Naive B cell (primary cell): ENCODE measurements at regions not wholly inside any gene's neighbourhood (a gene's known extent, or its start where the extent isn't known, plus 50 kb on each side); places are given as distances from the start of the nearest gene placed in this dataset.

Experiments used
- ATAC-seq, 2 donors: fragments of 150-1000 bp; cut with Tn5 transposase; 2 replicates each; pipeline ENCODE4 v1.10.0; 2021; ENCODE audit warnings: low read depth in 2 of 2, mild to moderate bottlenecking in 2 of 2, moderate library complexity in 2 of 2
- DNase-seq: peaks from one replicate; pipeline ENCODE4 v3.0.0; 2022
- H3K27ac Mint-ChIP-seq, 6 donors: one replicate each; pipeline ENCODE4 v1.8.0; 2020 to 2022; ENCODE audit warnings: mild to moderate bottlenecking in 6 of 6, mixed read lengths in 6 of 6, moderate library complexity in 5 of 6, inconsistent platforms in 2 of 6
- H3K27me3 Mint-ChIP-seq, 3 donors: one replicate each; pipeline ENCODE4 v1.8.0; 2021 to 2022; ENCODE audit warnings: mixed read lengths in 3 of 3, mild to moderate bottlenecking in 1 of 3
- H3K36me3 Mint-ChIP-seq, 2 donors: one replicate each; pipeline ENCODE4 v1.8.0; 2020 to 2022; ENCODE audit warnings: mixed read lengths in 2 of 2, inconsistent platforms in 1 of 2, mild to moderate bottlenecking in 1 of 2
- H3K4me1 Mint-ChIP-seq, 3 donors: one replicate each; pipeline ENCODE4 v1.8.0; 2020 to 2022; ENCODE audit warnings: mixed read lengths in 3 of 3, inconsistent platforms in 1 of 3, mild to moderate bottlenecking in 1 of 3, moderate library complexity in 1 of 3
- H3K4me3 Mint-ChIP-seq, 8 donors: one replicate each; pipeline ENCODE4 v1.8.0; 2020 to 2022; ENCODE audit warnings: mild to moderate bottlenecking in 8 of 8, mixed read lengths in 8 of 8, moderate library complexity in 8 of 8, inconsistent platforms in 2 of 8
- H3K9me3 Mint-ChIP-seq, 7 donors: one replicate each; pipeline ENCODE4 v1.8.0; 2020 to 2022; ENCODE audit warnings: mixed read lengths in 7 of 7, mild to moderate bottlenecking in 5 of 7, inconsistent platforms in 2 of 7, moderate library complexity in 1 of 7

DNA sequence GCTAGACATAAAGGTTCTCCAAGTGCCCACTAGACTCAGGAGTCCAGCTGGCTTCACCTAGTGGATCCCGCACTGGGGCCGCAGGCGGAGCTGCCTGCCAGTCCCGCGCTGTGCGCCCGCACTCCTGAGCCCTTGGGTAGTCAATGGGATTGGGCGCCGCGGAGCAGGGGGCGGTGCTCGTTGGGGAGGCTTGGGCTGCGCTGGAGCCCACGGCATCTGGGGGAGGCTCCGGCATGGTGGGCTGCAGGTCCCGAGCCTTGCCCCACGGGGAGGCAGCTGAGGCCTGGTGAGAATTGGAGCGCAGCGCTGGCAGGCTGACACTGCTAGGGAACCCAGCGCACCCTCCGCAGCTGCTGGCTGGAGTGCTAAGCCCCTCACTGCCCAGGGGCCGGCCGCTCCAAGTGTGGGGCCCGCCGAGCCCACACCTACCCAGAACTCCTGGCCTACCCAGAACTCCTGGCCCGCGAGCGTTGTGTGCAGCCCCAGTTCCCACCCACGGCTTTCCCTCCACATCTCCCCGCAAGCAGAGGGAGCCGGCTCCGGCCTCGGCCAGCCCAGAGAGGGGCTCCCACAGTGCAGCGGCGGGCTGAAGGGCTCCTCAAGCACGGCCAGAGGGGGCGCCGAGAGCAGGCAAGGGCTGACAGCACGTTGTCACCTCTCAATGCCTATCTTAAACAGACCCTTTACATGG, 260.7 kb upstream of the DMRT1 start:
- peaks cover 0 to 5% (median 0%) of the 10 kb centered on the region in 7 donors for H3K9me3 Mint-ChIP-seq
- no peak for ATAC-seq

GRCh38 chr9:581673-582497, 259.6 kb upstream of the DMRT1 start:
- H3K9me3 Mint-ChIP-seq, result peaks cover 0 to 5% (median 0%) of the 10 kb centered on the region in 7 donors
- DNase-seq (no peak), ATAC-seq (no peak)
- no peaks in the 10 kb centered on the region for H3K36me3 Mint-ChIP-seq
- peaks cover 10 to 32% (median 22%) of the 10 kb centered on the region in 3 donors for H3K27me3 Mint-ChIP-seq
- H3K4me1 Mint-ChIP-seq, result no peaks in the 10 kb centered on the region
- H3K4me3 Mint-ChIP-seq, result no peak overlapping the region
- peak overlapping the region in 1 of 6 donors; percentile 9 for H3K27ac Mint-ChIP-seq

More for the DNA sequence above, 260.7 kb upstream of the DMRT1 start:
- H3K4me3 Mint-ChIP-seq, result no peak overlapping the region
- peaks cover 10 to 32% (median 22%) of the 10 kb centered on the region in 3 donors for H3K27me3 Mint-ChIP-seq
- H3K27ac Mint-ChIP-seq, result no peak overlapping the region
- no peak for DNase-seq
- no peaks in the 10 kb centered on the region for H3K4me1 Mint-ChIP-seq
- H3K36me3 Mint-ChIP-seq, result no peaks in the 10 kb centered on the region

- ATAC-seq (no peak), DNase-seq (no peak)
- Mint-ChIP-seq H3K9me3 (no peaks in the 10 kb centered on the region), H3K4me3 (no peak overlapping the region), H3K36me3 (no peaks in the 10 kb centered on the region), H3K27ac (no peak overlapping the region), H3K27me3 (peaks cover 10 to 32% (median 22%) of the 10 kb centered on the region in 3 donors), H3K4me1 (no peaks in the 10 kb centered on the region)
Observed at GRCh38 chr9:582775-583174, 258.7 kb upstream of the DMRT1 start.

DNA sequence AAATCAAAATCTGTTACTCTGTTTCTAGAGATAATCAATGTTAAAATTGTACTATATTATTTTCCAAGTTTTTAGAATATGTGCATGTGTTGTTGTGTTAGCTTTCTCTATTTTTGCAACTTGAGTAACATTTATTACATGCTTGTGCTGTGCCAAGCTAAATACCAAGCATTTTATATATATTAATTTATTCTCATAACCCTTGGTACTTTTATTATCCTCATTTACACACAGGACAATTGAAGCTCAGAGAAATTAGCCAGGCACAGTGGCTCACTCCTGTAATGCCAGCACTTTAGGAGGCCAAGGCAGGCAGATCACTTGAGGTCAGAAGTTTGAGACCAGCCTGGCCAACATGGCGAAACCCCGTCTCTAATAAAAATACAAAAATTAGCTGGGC, 254.0 kb upstream of the DMRT1 start:
- Mint-ChIP-seq H3K9me3 (no peaks in the 10 kb centered on the region), H3K36me3 (no peaks in the 10 kb centered on the region), H3K27ac (no peak overlapping the region), H3K4me1 (peaks cover 0 to 7% (median 4%) of the 10 kb centered on the region in 3 donors), H3K4me3 (no peak overlapping the region), H3K27me3 (peaks cover 0 to 17% (median 4%) of the 10 kb centered on the region in 3 donors)
- no peak for DNase-seq
- no peak for ATAC-seq

- Mint-ChIP-seq H3K4me1 (peaks cover 0 to 7% (median 4%) of the 10 kb centered on the region in 3 donors), H3K9me3 (no peaks in the 10 kb centered on the region), H3K36me3 (no peaks in the 10 kb centered on the region), H3K27me3 (peaks cover 6 to 10% (median 7%) of the 10 kb centered on the region in 3 donors), H3K4me3 (no peak overlapping the region), H3K27ac (peak overlapping the region in 1 of 6 donors; percentile 3)
- DNase-seq (no peak), ATAC-seq (no peak)
Observed at GRCh38 chr9:588981-589380, 252.5 kb upstream of the DMRT1 start.

GRCh38 chr9:589723-590122, 251.8 kb upstream of the DMRT1 start:
- Mint-ChIP-seq H3K9me3 (no peaks in the 10 kb centered on the region), H3K36me3 (no peaks in the 10 kb centered on the region), H3K4me3 (no peak overlapping the region), H3K27ac (no peak overlapping the region), H3K4me1 (peaks cover 0 to 7% (median 4%) of the 10 kb centered on the region in 3 donors), H3K27me3 (peaks cover 9 to 10% (median 10%) of the 10 kb centered on the region in 3 donors)
- DNase-seq, result no peak
- no peak for ATAC-seq

- DNase-seq (no peak), ATAC-seq (no peak)
- peaks cover 10 to 14% (median 10%) of the 10 kb centered on the region in 3 donors for H3K27me3 Mint-ChIP-seq
- no peaks in the 10 kb centered on the region for H3K36me3 Mint-ChIP-seq
- H3K9me3 Mint-ChIP-seq, result no peaks in the 10 kb centered on the region
- no peak overlapping the region for H3K27ac Mint-ChIP-seq
- no peak overlapping the region for H3K4me3 Mint-ChIP-seq
- peaks cover 0 to 7% (median 4%) of the 10 kb centered on the region in 3 donors for H3K4me1 Mint-ChIP-seq
Observed at GRCh38 chr9:591292-591691, 250.2 kb upstream of the DMRT1 start.

DNA sequence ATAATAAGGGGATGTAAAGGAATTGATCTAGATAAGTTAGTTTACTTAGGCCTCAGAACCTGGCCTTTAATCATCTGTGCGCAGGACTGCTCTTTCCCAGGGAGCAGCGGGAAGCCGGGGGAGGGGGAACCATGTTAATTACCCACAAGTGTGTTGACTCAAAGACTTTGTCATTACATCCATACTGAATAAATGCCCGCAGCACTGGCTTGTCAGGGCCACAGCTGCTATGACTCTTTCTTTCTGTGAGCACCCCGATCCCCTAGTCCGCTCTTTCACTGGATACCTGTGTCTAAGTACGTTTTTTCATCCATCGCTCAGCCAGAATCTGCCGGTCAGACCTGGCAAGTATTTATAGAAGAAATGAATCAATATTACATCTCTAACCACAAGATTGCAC, 249.3 kb upstream of the DMRT1 start:
- no peaks in the 10 kb centered on the region for H3K36me3 Mint-ChIP-seq
- ATAC-seq (no peak), DNase-seq (no peak)
- no peak overlapping the region for H3K4me3 Mint-ChIP-seq
- peaks cover 0 to 7% (median 4%) of the 10 kb centered on the region in 3 donors for H3K4me1 Mint-ChIP-seq
- H3K9me3 Mint-ChIP-seq, result no peaks in the 10 kb centered on the region
- H3K27ac Mint-ChIP-seq, result peak overlapping the region in 1 of 6 donors; percentile 15
- peaks cover 10 to 14% (median 13%) of the 10 kb centered on the region in 3 donors for H3K27me3 Mint-ChIP-seq

DNA sequence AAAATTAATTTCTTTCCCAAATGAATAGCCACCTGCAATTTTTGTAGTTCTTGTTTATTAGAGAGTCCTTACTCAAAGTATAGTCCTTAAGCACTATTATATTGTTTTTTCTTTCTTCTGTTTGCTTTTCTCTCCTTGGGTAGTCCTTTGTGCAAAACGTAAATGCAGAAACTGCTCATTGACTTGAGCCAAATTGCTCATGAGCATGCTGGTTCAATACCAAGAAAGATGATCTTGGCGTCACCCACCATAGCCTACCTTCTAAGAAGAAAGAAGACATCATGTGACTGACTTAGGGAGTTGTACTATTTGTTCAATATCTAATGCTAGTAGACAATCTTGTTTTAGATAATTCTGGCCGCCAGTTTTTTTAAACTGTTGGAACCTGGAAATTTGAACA, 248.8 kb upstream of the DMRT1 start:
- peaks cover 10 to 14% (median 13%) of the 10 kb centered on the region in 3 donors for H3K27me3 Mint-ChIP-seq
- DNase-seq (no peak), ATAC-seq (no peak)
- H3K36me3 Mint-ChIP-seq, result no peaks in the 10 kb centered on the region
- H3K9me3 Mint-ChIP-seq, result no peaks in the 10 kb centered on the region
- H3K27ac Mint-ChIP-seq, result no peak overlapping the region
- H3K4me1 Mint-ChIP-seq, result peaks cover 0 to 7% (median 4%) of the 10 kb centered on the region in 3 donors
- H3K4me3 Mint-ChIP-seq, result no peak overlapping the region

GRCh38 chr9:593809-594208, 247.7 kb upstream of the DMRT1 start:
- ATAC-seq (no peak), DNase-seq (no peak)
- no peaks in the 10 kb centered on the region for H3K36me3 Mint-ChIP-seq
- peaks cover 0 to 7% (median 4%) of the 10 kb centered on the region in 3 donors for H3K4me1 Mint-ChIP-seq
- H3K4me3 Mint-ChIP-seq, result no peak overlapping the region
- H3K27ac Mint-ChIP-seq, result peak overlapping the region in 1 of 6 donors; percentile 21
- no peaks in the 10 kb centered on the region for H3K9me3 Mint-ChIP-seq
- peaks cover 10 to 14% (median 13%) of the 10 kb centered on the region in 3 donors for H3K27me3 Mint-ChIP-seq

DNA sequence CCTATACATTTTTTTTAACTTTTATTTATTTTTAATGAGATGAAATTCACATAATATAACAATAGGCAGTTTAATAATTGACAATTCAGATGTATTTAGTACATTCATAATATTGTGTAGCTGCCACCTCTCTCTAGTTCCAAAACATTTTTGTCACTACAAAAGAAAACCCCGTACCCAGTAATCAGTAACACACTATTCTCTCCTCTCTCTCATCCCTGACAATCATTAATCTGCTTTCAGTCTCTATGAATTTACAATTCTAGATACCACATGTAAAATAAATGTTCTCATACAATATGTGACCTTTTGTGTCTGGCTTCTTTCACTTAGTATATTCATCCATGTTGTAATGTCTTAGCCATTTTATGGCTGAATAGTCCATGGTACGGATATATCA, 244.8 kb upstream of the DMRT1 start:
- H3K27ac Mint-ChIP-seq, result no peak overlapping the region
- ATAC-seq (no peak), DNase-seq (no peak)
- H3K9me3 Mint-ChIP-seq, result no peaks in the 10 kb centered on the region
- H3K27me3 Mint-ChIP-seq, result peaks cover 18 to 28% (median 20%) of the 10 kb centered on the region in 3 donors
- no peaks in the 10 kb centered on the region for H3K36me3 Mint-ChIP-seq
- no peaks in the 10 kb centered on the region for H3K4me1 Mint-ChIP-seq
- no peak overlapping the region for H3K4me3 Mint-ChIP-seq

- ATAC-seq (no peak), DNase-seq (no peak)
- no peaks in the 10 kb centered on the region for H3K4me1 Mint-ChIP-seq
- H3K27me3 Mint-ChIP-seq, result peaks cover 29 to 35% (median 29%) of the 10 kb centered on the region in 3 donors
- no peak overlapping the region for H3K27ac Mint-ChIP-seq
- no peaks in the 10 kb centered on the region for H3K9me3 Mint-ChIP-seq
- H3K36me3 Mint-ChIP-seq, result no peaks in the 10 kb centered on the region
- no peak overlapping the region for H3K4me3 Mint-ChIP-seq
Observed at GRCh38 chr9:600006-600405, 241.5 kb upstream of the DMRT1 start.

- H3K36me3 Mint-ChIP-seq, result no peaks in the 10 kb centered on the region
- H3K9me3 Mint-ChIP-seq, result no peaks in the 10 kb centered on the region
Observed at GRCh38 chr9:602716-603115, 238.8 kb upstream of the DMRT1 start.

GRCh38 chr9:603126-603525, 238.4 kb upstream of the DMRT1 start:
- no peaks in the 10 kb centered on the region for H3K36me3 Mint-ChIP-seq
- H3K9me3 Mint-ChIP-seq, result no peaks in the 10 kb centered on the region
- no peaks in the 10 kb centered on the region for H3K4me1 Mint-ChIP-seq
- DNase-seq, result no peak
- H3K27ac Mint-ChIP-seq, result no peak overlapping the region
- no peak for ATAC-seq
- peaks cover 28 to 38% (median 32%) of the 10 kb centered on the region in 3 donors for H3K27me3 Mint-ChIP-seq
- H3K4me3 Mint-ChIP-seq, result no peak overlapping the region

More at GRCh38 chr9:602716-603115, 238.8 kb upstream of the DMRT1 start:
- Mint-ChIP-seq H3K4me3 (no peak overlapping the region), H3K27ac (no peak overlapping the region), H3K4me1 (no peaks in the 10 kb centered on the region), H3K27me3 (peaks cover 27 to 38% (median 32%) of the 10 kb centered on the region in 3 donors)
- DNase-seq (no peak), ATAC-seq (no peak)
